GM12875 (cell line): ENCODE measurements at regions not wholly inside any gene's neighbourhood (a gene's known extent, or its start where the extent isn't known, plus 50 kb on each side); places are given as distances from the start of the nearest gene placed in this dataset.

ENCODE experiments used
- H3K4me3 ChIP-seq: one replicate; pipeline ENCODE4 v1.5.1; 2011; ENCODE audit warnings: low read depth, low read length, control low read depth
- CTCF ChIP-seq: IDR thresholded peaks from 2 replicates; pipeline ENCODE4 v1.5.1; 2011; ENCODE audit warnings: low read depth, mild to moderate bottlenecking, control low read depth, inconsistent platforms, low read length, moderate library complexity, borderline replicate concordance; ENCODE audit not compliant: insufficient read depth

GRCh38 chr4:19748519-19749479 lies 502.9 kb upstream of the SLIT2 start:
- no peak for TF ChIP-seq CTCF
- no peak overlapping the region for H3K4me3 ChIP-seq

- H3K4me3 ChIP-seq, result no peak overlapping the region
- TF ChIP-seq CTCF, result no peak
Measured at GRCh38 chr4:19746377-19746776, 505.3 kb upstream of the SLIT2 start.

- TF ChIP-seq CTCF, result no peak
Measured at GRCh38 chr4:19743115-19743638, 508.5 kb upstream of the SLIT2 start.

GRCh38 chr4:19739101-19739651 lies 512.5 kb upstream of the SLIT2 start:
- no peak overlapping the region for H3K4me3 ChIP-seq
- TF ChIP-seq CTCF, result no peak

More at GRCh38 chr4:19743115-19743638, 508.5 kb upstream of the SLIT2 start:
- H3K4me3 ChIP-seq, result no peak overlapping the region

- H3K4me3 ChIP-seq, result no peak overlapping the region
- no peak for TF ChIP-seq CTCF
Measured at GRCh38 chr4:19736968-19737756, 514.5 kb upstream of the SLIT2 start.

- no peak overlapping the region for H3K4me3 ChIP-seq
- no peak for TF ChIP-seq CTCF
Measured at GRCh38 chr4:19735012-19735411, 516.7 kb upstream of the SLIT2 start.
